Neural crest cell (in vitro differentiated cells): ENCODE measurements at regions not wholly inside any gene's neighbourhood (a gene's known extent, or its start where the extent isn't known, plus 50 kb on each side); places are given as distances from the start of the nearest gene placed in this dataset.

Source experiments
- DNase-seq: peaks from one replicate; pipeline ENCODE4 v3.0.0; 2021; ENCODE audit warnings: low read depth, mixed read lengths, low spot score
- H3K27ac Mint-ChIP-seq: one replicate; pipeline ENCODE4 v1.8.0; 2021; ENCODE audit warnings: mild to moderate bottlenecking, mixed read lengths; ENCODE audit not compliant: unreplicated experiment
- H3K27me3 Mint-ChIP-seq: 2 replicates; pipeline ENCODE4 v1.8.0; 2021; ENCODE audit warnings: low read depth, mild to moderate bottlenecking, mixed read lengths
- H3K36me3 Mint-ChIP-seq: 2 replicates; pipeline ENCODE4 v1.8.0; 2021; ENCODE audit warnings: low read depth, mild to moderate bottlenecking, mixed read lengths
- H3K4me1 Mint-ChIP-seq: 2 replicates; pipeline ENCODE4 v1.8.0; 2021; ENCODE audit warnings: mixed read lengths
- H3K4me3 Mint-ChIP-seq: one replicate; pipeline ENCODE4 v1.8.0; 2021; ENCODE audit warnings: mild to moderate bottlenecking, mixed read lengths
- H3K9me3 Mint-ChIP-seq: 2 replicates; pipeline ENCODE4 v1.8.0; 2021; ENCODE audit warnings: mixed read lengths
- TF ChIP-seq, protein P1 (sequence below): fragments of 200-600 bp; sonication (generic); conservative IDR thresholded peaks from 2 replicates; pipeline ENCODE4 v1.5.0; 2021; ENCODE audit warnings: antibody characterized with exemption, mild to moderate bottlenecking

DNA sequence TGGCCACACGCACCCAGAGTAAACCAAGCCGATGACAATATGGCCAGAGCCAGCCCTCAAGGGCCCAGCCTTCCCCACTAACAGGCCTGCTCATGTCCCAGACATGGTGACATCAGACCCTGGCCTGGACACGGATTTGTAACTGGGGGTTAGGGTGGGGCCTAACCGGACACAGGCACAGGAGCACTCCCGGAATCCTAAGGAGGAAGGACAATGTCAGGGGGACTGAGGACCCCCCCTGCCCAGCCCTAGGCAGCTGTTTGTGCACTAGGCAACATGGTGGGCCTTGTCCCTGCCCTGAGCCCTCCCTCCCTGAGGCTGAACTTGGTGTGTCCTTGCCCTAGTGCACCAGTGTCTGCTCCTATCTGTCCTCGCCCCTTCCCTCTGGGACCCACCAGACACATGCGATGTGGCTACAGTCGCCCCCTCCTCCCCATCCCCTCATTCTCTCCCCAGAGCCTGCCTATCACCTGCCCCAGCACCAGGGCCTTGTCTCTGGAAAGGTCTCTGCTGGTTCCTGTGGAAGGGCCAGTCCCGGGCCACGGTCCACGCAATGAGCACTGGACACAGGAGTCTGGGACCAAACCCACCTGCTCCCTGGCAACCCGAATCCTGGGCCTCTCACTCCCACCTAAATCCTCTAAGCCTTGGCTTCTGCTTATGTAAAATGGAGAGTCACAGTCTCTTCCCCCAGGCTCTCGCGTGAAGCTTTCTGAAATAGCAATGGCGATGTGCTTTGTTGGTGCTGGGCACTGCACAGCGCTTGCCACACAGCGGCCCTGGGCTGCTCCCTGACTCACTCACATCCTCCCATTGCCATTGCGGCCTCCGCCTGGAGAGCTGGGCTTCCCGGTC, 76.5 kb upstream of the RAB6C start:
- no peak for DNase-seq
- no peaks in the 10 kb centered on the region for H3K4me1 Mint-ChIP-seq

DNA sequence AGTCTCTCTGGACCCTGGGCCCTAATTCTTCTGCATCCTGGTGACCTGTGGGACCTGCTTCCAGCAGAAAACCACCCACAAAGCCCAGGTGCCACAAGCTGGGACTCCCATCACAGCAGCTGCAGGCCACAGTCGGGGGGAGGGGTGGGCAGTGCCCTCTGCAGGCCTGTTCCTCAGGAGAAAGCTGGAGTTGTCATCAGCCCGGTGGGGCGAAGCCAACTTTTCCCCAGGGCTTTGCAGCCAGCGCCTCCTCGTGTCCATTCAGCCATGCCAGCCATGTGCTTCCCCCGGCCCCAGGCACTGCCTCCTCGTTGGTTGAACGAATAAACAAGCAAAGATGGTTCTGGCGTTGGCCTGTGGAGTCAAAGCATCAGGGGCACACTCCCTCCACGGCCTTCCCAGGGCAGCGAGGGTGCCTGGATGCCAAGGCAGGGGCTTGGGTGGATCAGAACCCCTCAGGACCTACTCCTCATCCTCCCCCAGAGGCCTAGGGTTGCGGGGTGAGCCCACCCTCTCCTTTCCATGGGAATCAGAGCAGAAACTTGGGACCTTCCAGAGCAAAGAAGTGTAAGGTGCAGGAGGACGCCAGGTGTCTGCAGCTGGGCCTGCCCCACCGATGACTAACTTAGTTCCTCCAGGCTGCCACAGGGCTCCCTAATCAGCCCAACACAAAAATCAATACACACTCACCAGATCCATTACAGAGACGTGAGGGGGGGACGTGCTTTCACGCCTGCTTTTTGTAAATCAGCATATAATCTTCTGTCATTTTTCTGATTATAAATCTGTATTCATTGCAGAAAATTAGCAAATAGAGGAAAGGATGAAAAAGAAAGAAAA, 75.7 kb upstream of the RAB6C start:
- no peaks in the 10 kb centered on the region for H3K4me1 Mint-ChIP-seq
- TF ChIP-seq, protein P1, sequence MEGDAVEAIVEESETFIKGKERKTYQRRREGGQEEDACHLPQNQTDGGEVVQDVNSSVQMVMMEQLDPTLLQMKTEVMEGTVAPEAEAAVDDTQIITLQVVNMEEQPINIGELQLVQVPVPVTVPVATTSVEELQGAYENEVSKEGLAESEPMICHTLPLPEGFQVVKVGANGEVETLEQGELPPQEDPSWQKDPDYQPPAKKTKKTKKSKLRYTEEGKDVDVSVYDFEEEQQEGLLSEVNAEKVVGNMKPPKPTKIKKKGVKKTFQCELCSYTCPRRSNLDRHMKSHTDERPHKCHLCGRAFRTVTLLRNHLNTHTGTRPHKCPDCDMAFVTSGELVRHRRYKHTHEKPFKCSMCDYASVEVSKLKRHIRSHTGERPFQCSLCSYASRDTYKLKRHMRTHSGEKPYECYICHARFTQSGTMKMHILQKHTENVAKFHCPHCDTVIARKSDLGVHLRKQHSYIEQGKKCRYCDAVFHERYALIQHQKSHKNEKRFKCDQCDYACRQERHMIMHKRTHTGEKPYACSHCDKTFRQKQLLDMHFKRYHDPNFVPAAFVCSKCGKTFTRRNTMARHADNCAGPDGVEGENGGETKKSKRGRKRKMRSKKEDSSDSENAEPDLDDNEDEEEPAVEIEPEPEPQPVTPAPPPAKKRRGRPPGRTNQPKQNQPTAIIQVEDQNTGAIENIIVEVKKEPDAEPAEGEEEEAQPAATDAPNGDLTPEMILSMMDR: no peak
- H3K9me3 Mint-ChIP-seq: peaks cover 13% of the 10 kb centered on the region
- no peak for DNase-seq
- H3K36me3 Mint-ChIP-seq: no peaks in the 10 kb centered on the region
- no peak overlapping the region for H3K4me3 Mint-ChIP-seq
- no peak overlapping the region for H3K27ac Mint-ChIP-seq
- peaks cover 7% of the 10 kb centered on the region for H3K27me3 Mint-ChIP-seq

More for the DNA sequence above, 76.5 kb upstream of the RAB6C start:
- Mint-ChIP-seq H3K9me3 (peaks cover 13% of the 10 kb centered on the region), H3K27me3 (peaks cover 12% of the 10 kb centered on the region), H3K4me3 (no peak overlapping the region), H3K36me3 (peaks cover 1% of the 10 kb centered on the region), H3K27ac (no peak overlapping the region)
- TF ChIP-seq, protein P1: no peak

DNA sequence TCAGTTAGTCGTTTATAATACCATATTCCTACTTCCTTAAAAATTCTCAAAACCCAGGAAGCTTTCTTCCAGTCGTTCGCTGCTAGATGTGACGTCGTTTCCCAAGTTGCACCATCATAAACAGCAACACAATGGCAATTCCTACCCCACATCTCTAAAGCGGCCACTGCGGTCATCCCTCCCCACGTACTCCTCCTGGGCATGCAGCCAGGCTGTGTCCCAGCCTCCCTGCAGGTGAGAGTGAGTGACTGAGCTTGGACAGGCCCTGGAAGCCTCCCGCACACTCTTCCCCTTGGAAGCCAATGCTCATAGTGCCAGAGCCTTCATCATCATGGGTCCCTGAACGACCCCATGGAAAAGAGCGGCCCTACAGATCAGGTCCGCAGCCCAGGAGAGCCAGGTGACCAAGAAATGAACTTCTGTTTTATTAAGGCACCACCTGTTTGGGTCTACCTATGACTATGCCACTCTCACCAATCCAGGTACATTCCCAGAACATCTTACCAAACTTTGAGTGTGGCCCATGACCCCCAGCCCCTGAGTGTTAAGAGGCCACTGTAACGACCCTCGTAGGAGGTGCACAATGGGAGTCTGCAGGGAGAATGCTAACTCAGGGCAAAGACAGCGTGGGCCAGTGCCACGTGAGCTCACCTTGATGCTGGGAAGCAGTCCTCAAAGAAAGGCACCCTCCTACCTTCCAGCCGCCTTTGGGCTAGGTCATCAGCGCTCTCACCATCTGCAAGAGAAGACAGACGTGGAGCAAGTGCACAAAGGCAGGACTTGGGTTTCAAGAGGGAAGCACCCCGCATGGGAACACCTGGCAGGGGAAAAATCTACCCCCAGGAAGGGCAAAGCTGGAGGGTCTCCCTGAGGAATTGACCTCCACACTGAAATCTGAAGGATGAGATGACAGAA, 74.7 kb upstream of the RAB6C start:
- Mint-ChIP-seq H3K9me3 (peaks cover 10% of the 10 kb centered on the region), H3K27ac (no peak overlapping the region), H3K4me1 (no peaks in the 10 kb centered on the region), H3K4me3 (no peak overlapping the region), H3K27me3 (peaks cover 7% of the 10 kb centered on the region), H3K36me3 (no peaks in the 10 kb centered on the region)
- TF ChIP-seq, protein P1: no peak
- no peak for DNase-seq

DNA sequence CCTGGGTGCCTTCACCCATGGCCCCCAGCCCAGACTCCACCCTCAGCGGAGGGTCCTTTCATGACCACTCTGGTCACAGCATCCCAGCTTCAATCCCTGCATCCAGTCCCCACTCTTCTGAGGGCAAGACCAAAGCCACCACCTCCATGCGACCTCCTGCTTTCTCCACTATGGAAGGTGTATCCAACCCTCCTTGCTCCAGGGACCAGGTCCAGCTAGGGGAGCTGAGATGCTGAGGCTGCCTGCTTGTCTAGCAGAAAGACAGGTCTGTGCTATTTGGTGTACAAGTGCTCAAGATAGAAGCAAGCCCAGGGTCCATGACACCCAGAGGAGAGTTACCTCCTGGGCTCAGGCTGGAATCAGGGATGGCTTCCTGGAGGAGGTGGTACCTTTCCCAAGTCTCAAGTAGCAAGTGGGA, 73.8 kb upstream of the RAB6C start:
- H3K27me3 Mint-ChIP-seq: peaks cover under 1% of the 10 kb centered on the region
- peaks cover 1% of the 10 kb centered on the region for H3K9me3 Mint-ChIP-seq
- DNase-seq: no peak
- H3K4me3 Mint-ChIP-seq: no peak overlapping the region
- no peaks in the 10 kb centered on the region for H3K4me1 Mint-ChIP-seq
- no peaks in the 10 kb centered on the region for H3K36me3 Mint-ChIP-seq
- TF ChIP-seq, protein P1: no peak
- no peak overlapping the region for H3K27ac Mint-ChIP-seq
